ENCODE measurements at regions not wholly inside any gene's neighbourhood (a gene's known extent, or its start where the extent isn't known, plus 50 kb on each side); places are given as distances from the start of the nearest gene placed in this dataset.

DNA sequence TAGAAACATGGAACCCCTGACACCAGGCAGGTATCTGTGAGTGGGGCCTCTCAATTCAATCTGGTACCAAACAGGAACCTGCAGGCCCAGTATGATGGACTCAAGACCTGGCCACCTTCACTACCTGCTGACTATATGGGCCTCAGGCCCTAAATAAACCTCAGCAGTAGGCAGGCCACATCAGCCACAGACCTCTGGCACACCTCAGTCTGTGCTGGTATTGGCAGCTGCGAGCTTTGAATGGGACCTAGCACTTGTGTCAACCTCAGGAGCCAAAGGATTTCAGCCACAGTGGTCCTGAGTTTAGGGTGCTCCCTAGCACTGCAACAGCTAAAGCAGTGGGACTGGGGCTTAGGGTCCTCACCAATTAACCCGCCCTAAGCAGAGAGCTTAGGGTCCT is 325.5 kb downstream of the ZNF608 start:
- Histone ChIP-seq H2BK12ac (ENCODE audit: insufficient read length, low read depth, low read length) (no peak overlapping the region), H3K14ac (ENCODE audit: insufficient read depth, low read length) (no peak overlapping the region), H2BK15ac (ENCODE audit: low read depth, low read length) (no peak overlapping the region), H2BK5ac (ENCODE audit: insufficient read length, low read length) (no peak overlapping the region), H2BK20ac (ENCODE audit: low read depth, low read length, poor library complexity, severe bottlenecking) (no peak overlapping the region), H3K4me2 (ENCODE audit: insufficient read depth, insufficient read length, low read length) (no peak overlapping the region), H4K5ac (ENCODE audit: insufficient read length, low read depth, low read length) (no peak overlapping the region), H3K79me2 (ENCODE audit: insufficient read depth, low read length) (no peaks in the 10 kb centered on the region), H3T11ph (ENCODE audit: low read length) (no peak overlapping the region), H3K9ac (ENCODE audit: extremely low read depth, insufficient read length, low read length) (no peak overlapping the region), H3K27me3 (ENCODE audit: insufficient read depth, low read length) (no peaks in the 10 kb centered on the region), H2AK5ac (ENCODE audit: insufficient read length, low read length) (no peak overlapping the region), H3K4me1 (ENCODE audit: insufficient read depth, low read length) (no peaks in the 10 kb centered on the region), H4K20me1 (ENCODE audit: control insufficient read depth, insufficient read depth, insufficient read length) (no peaks in the 10 kb centered on the region), H3K4ac (ENCODE audit: low read depth, low read length) (no peak overlapping the region), H4K8ac (replicated peaks; ENCODE audit: insufficient read length, low read depth, low read length) (no peak overlapping the region), H4K91ac (ENCODE audit: insufficient read length, low read depth, low read length) (no peak overlapping the region), H3K56ac (ENCODE audit: insufficient read length, low read depth, low read length) (no peak overlapping the region), H3K23me2 (ENCODE audit: insufficient read length, low read depth, low read length, poor library complexity, severe bottlenecking) (no peaks in the 10 kb centered on the region), H3K18ac (ENCODE audit: insufficient read length, low read depth, low read length) (no peak overlapping the region), H3K79me1 (ENCODE audit: insufficient read depth, low read depth, low read length, poor library complexity, severe bottlenecking) (no peaks in the 10 kb centered on the region), H2AFZ (ENCODE audit: low read length) (no peak overlapping the region), H3K27ac (ENCODE audit: insufficient read length, low read depth, low read length) (no peak overlapping the region), H2BK120ac (ENCODE audit: low read depth, low read length, poor library complexity, severe bottlenecking) (no peak overlapping the region), H3K23ac (ENCODE audit: insufficient read length, low read depth, low read length) (no peak overlapping the region), H3K9me3 (ENCODE audit: control insufficient read depth, low read depth, low read length) (peaks cover 8% of the 10 kb centered on the region)
- H3K9me3 Mint-ChIP-seq, result peaks cover 39 to 40% of the 10 kb centered on the region in 2 experiments
- H3K4me3 Mint-ChIP-seq, result no peak overlapping the region
- DNase-seq, result no peak
- no peaks in the 10 kb centered on the region for H3K27me3 Mint-ChIP-seq (ENCODE audit: low read depth)
- WGBS (ENCODE audit: extremely low coverage, insufficient read length, low lambda C conversion rate), result no CpG with 5 or more reads among the region's 2 CpGs
- TF ChIP-seq, protein P1, sequence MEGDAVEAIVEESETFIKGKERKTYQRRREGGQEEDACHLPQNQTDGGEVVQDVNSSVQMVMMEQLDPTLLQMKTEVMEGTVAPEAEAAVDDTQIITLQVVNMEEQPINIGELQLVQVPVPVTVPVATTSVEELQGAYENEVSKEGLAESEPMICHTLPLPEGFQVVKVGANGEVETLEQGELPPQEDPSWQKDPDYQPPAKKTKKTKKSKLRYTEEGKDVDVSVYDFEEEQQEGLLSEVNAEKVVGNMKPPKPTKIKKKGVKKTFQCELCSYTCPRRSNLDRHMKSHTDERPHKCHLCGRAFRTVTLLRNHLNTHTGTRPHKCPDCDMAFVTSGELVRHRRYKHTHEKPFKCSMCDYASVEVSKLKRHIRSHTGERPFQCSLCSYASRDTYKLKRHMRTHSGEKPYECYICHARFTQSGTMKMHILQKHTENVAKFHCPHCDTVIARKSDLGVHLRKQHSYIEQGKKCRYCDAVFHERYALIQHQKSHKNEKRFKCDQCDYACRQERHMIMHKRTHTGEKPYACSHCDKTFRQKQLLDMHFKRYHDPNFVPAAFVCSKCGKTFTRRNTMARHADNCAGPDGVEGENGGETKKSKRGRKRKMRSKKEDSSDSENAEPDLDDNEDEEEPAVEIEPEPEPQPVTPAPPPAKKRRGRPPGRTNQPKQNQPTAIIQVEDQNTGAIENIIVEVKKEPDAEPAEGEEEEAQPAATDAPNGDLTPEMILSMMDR (conservative IDR thresholded peaks at IDR 0.05), result no peak
- H3K36me3 Mint-ChIP-seq (ENCODE audit: insufficient read depth in 1 of 3, low read depth in 3 of 3), result peaks cover 24 to 47% (median 26%) of the 10 kb centered on the region in 3 experiments
- H3K4me1 Mint-ChIP-seq, result no peaks in the 10 kb centered on the region
- H3K27ac Mint-ChIP-seq, result no peak overlapping the region
